HepG2 (cell line): ENCODE measurements at regions not wholly inside any gene's neighbourhood (a gene's known extent, or its start where the extent isn't known, plus 50 kb on each side); places are given as distances from the start of the nearest gene placed in this dataset.

Experiments used
- ATAC-seq: fragments of 200-7000 bp; cut with Tn5 transposase; 3 replicates; pipeline ENCODE4 v1.9.1; 2020; ENCODE audit warnings: mild to moderate bottlenecking, moderate library complexity
- BruUV-seq: library from RNA; stranded (reverse); fragments of 400-500 nt; replicated peaks from 2 replicates; lab custom pipeline; 2021; lab: Mats Ljungman, UMichigan
- CTCF ChIA-PET: fragments of 300-600 bp; formaldehyde crosslinking; extraction: SDS; loops from one replicate; lab custom pipeline; 2021; ENCODE audit warnings: low total read pairs, inconsistent platforms, low intra/inter-chr PET ratio; lab: Yijun Ruan, JAX
- POLR2A ChIA-PET: fragments of 350-600 bp; sonication (Branson Sonifier 250); formaldehyde crosslinking; loops from one replicate; lab custom pipeline; 2020; ENCODE audit warnings: antibody characterized with exemption, inconsistent platforms; lab: Yijun Ruan, JAX
- DNase-seq: peaks from one replicate; pipeline ENCODE4 v3.0.0-alpha.2; 2015; ENCODE audit warnings: low spot score
- FAIRE-seq: peaks from 3 replicates; lab custom pipeline; 2011; peaks lifted over from hg19 to GRCh38; lab: Jason Lieb, UNC
- H2AFZ ChIP-seq: one replicate; pipeline ENCODE4 v1.6.1; 2011; ENCODE audit warnings: low read length, inconsistent platforms
- H3K27ac ChIP-seq: fragments of 300-600 bp; 3 replicates; pipeline ENCODE4 v1.8.0; 2011; ENCODE audit warnings: mixed run types, mild to moderate bottlenecking, mixed read lengths, low read length, inconsistent platforms; ENCODE audit not compliant: insufficient read depth; ENCODE audit errors: extremely low read length
- H3K27me3 ChIP-seq, 2 experiments: fragments of 200-600 bp in 1 of 2; 2 replicates in 1 of 2; 3 replicates in 1 of 2; pipeline versions ENCODE4 v1.6.0 to v1.8.0; 2011; ENCODE audit warnings: low read length in 2 of 2, mild to moderate bottlenecking in 2 of 2, moderate library complexity in 2 of 2, inconsistent platforms in 1 of 2; ENCODE audit not compliant: insufficient read depth in 2 of 2, control insufficient read depth in 1 of 2
- H3K36me3 ChIP-seq, 2 experiments: fragments of 200-600 bp in 1 of 2; replicated peaks in 1 of 2; 2 replicates in 1 of 2; 3 replicates in 1 of 2; pipeline versions ENCODE4 v1.5.1 to v1.8.0; 2011; ENCODE audit warnings: low read length in 2 of 2, inconsistent platforms in 1 of 2; ENCODE audit not compliant: insufficient read depth in 2 of 2, control insufficient read depth in 1 of 2
- H3K4me1 ChIP-seq: 2 replicates; pipeline ENCODE4 v1.5.1; 2012; ENCODE audit warnings: low read length, inconsistent platforms; ENCODE audit not compliant: insufficient read depth
- H3K4me2 ChIP-seq: 2 replicates; pipeline ENCODE4 v1.6.0; 2011; ENCODE audit warnings: low read depth, low read length, inconsistent platforms
- H3K4me3 ChIP-seq, 3 experiments: fragments of 200-600 bp in 1 of 3; sonication (generic), shearing (Covaris generic) in 1 of 3; replicated peaks in 1 of 3; 2 replicates each; pipeline ENCODE4 v1.5.1; 2011 to 2016; ENCODE audit warnings: low read length in 3 of 3, inconsistent platforms in 2 of 3, low read depth in 2 of 3, mild to moderate bottlenecking in 2 of 3, control low read depth in 1 of 3, mixed read lengths in 1 of 3; ENCODE audit not compliant: insufficient read depth in 1 of 3
- H3K79me2 ChIP-seq: one replicate; pipeline ENCODE4 v1.6.1; 2011; ENCODE audit warnings: low read length, inconsistent platforms; ENCODE audit not compliant: insufficient read depth
- H3K9ac ChIP-seq: 2 replicates; pipeline ENCODE4 v1.6.0; 2011; ENCODE audit warnings: mild to moderate bottlenecking, low read depth, low read length, inconsistent platforms; ENCODE audit not compliant: insufficient read depth
- H3K9me3 ChIP-seq: 2 replicates; pipeline ENCODE4 v1.5.1; 2012; ENCODE audit warnings: mild to moderate bottlenecking, low read length
- H4K20me1 ChIP-seq: 2 replicates; pipeline ENCODE4 v1.6.0; 2011; ENCODE audit warnings: inconsistent platforms, mild to moderate bottlenecking, low read length, moderate library complexity; ENCODE audit not compliant: insufficient read depth
- CC2D1A ChIP-seq: sonication (generic); formaldehyde crosslinking; IDR thresholded peaks from 2 replicates; pipeline ENCODE4 v1.8.1; 2023; ENCODE audit warnings: mild to moderate bottlenecking, missing genetic modification reagents
- KDM5B ChIP-seq: sonication (generic); formaldehyde crosslinking; IDR thresholded peaks from 2 replicates; pipeline ENCODE4 v1.4.0; 2020; ENCODE audit warnings: missing genetic modification reagents, mild to moderate bottlenecking, borderline replicate concordance
- KLF9 ChIP-seq: IDR thresholded peaks from 2 replicates; pipeline ENCODE4 v1.6.1; 2016; ENCODE audit warnings: low read depth
- MBD4 ChIP-seq: IDR thresholded peaks from 2 replicates; pipeline ENCODE4 v1.6.1; 2012; ENCODE audit warnings: low read length, inconsistent platforms, borderline replicate concordance
- MIER2 ChIP-seq: IDR thresholded peaks from 2 replicates; pipeline ENCODE4 v1.6.1; 2016; ENCODE audit warnings: missing biosample characterization, missing genetic modification reagents
- NFATC3 ChIP-seq: sonication (generic); formaldehyde crosslinking; IDR thresholded peaks from 2 replicates; pipeline ENCODE4 v1.5.1; 2020; ENCODE audit warnings: mild to moderate bottlenecking, missing genetic modification reagents
- NFE2 ChIP-seq: sonication (generic); formaldehyde crosslinking; IDR thresholded peaks from 2 replicates; pipeline ENCODE4 v1.4.0; 2020; ENCODE audit warnings: missing genetic modification reagents
- POLR2A ChIP-seq, 2 experiments: IDR thresholded peaks; 2 replicates each; pipeline ENCODE4 v1.6.1; 2011; ENCODE audit warnings: low read depth in 2 of 2, low read length in 2 of 2, mild to moderate bottlenecking in 1 of 2, moderate library complexity in 1 of 2; ENCODE audit not compliant: insufficient read depth in 1 of 2
- RORA ChIP-seq: sonication (generic); formaldehyde crosslinking; IDR thresholded peaks from 2 replicates; pipeline ENCODE4 v1.5.0; 2020; ENCODE audit warnings: mild to moderate bottlenecking, missing genetic modification reagents, moderate library complexity
- SRSF4 ChIP-seq: fragments of 200-400 bp; formaldehyde crosslinking; IDR thresholded peaks from one replicate; pipeline ENCODE4 v1.6.1; 2018; ENCODE audit warnings: mild to moderate bottlenecking, low read depth, low read length, moderate library complexity; ENCODE audit not compliant: poor library complexity, severe bottlenecking
- TCF7L2 ChIP-seq: IDR thresholded peaks from 2 replicates; pipeline ENCODE4 v1.6.1; 2011; ENCODE audit warnings: mild to moderate bottlenecking, low read depth, low read length, moderate library complexity
- ZFAT ChIP-seq: sonication (generic); formaldehyde crosslinking; conservative IDR thresholded peaks from 2 replicates; pipeline ENCODE4 v1.8.1; 2023; ENCODE audit warnings: missing genetic modification reagents, inconsistent platforms
- ZNF253 ChIP-seq: sonication (generic); formaldehyde crosslinking; IDR thresholded peaks from 2 replicates; pipeline ENCODE4 v1.8.0; 2022; ENCODE audit warnings: mild to moderate bottlenecking, missing genetic modification reagents, borderline replicate concordance
- ZNF460 ChIP-seq: sonication (generic); formaldehyde crosslinking; IDR thresholded peaks from 2 replicates; pipeline ENCODE4 v1.5.1; 2020; ENCODE audit warnings: missing genetic modification reagents, mild to moderate bottlenecking, borderline replicate concordance
- ZNF567 ChIP-seq: sonication (generic); formaldehyde crosslinking; IDR thresholded peaks from 2 replicates; pipeline ENCODE4 v1.8.1; 2023; ENCODE audit warnings: mild to moderate bottlenecking, missing genetic modification reagents, borderline replicate concordance
- ZNF629 ChIP-seq: sonication (generic); formaldehyde crosslinking; conservative IDR thresholded peaks from 2 replicates; pipeline ENCODE4 v1.5.0; 2020; ENCODE audit warnings: missing genetic modification reagents
- ZNF772 ChIP-seq: sonication (generic); formaldehyde crosslinking; IDR thresholded peaks from 2 replicates; pipeline ENCODE4 v1.5.0; 2020; ENCODE audit warnings: mild to moderate bottlenecking, missing genetic modification reagents
- ZSCAN20 ChIP-seq: sonication (generic); formaldehyde crosslinking; IDR thresholded peaks from 2 replicates; pipeline ENCODE4 v1.4.0; 2020; ENCODE audit warnings: missing genetic modification reagents, mild to moderate bottlenecking, borderline replicate concordance
- WGBS: methylation state at CpG from one replicate; pipeline ENCODE4 v1.1.6; 2017; ENCODE audit warnings: low lambda C conversion rate; 5-methylcytosine and 5-hydroxymethylcytosine counted together
- in situ Hi-C: cut with HindIII; loops from 2 replicates; pipeline ENCODE4 v1.10.0; 2017; ENCODE audit warnings: low pct_unique_long_range_greater_than_20kb; ENCODE audit not compliant: extremely low pct_ligation_motif_present
- intact Hi-C: fragments of 100-400 bp; cut with micrococcal nuclease; formaldehyde crosslinking; loops from one replicate; pipeline ENCODE4 v1.10.0; 2022; ENCODE audit not compliant: unreplicated experiment
- TF ChIP-seq, protein P1 (sequence below): sonication (generic); formaldehyde crosslinking; IDR thresholded peaks from 2 replicates; pipeline ENCODE4 v1.9.0; 2021; ENCODE audit warnings: missing genetic modification reagents, borderline replicate concordance

DNA sequence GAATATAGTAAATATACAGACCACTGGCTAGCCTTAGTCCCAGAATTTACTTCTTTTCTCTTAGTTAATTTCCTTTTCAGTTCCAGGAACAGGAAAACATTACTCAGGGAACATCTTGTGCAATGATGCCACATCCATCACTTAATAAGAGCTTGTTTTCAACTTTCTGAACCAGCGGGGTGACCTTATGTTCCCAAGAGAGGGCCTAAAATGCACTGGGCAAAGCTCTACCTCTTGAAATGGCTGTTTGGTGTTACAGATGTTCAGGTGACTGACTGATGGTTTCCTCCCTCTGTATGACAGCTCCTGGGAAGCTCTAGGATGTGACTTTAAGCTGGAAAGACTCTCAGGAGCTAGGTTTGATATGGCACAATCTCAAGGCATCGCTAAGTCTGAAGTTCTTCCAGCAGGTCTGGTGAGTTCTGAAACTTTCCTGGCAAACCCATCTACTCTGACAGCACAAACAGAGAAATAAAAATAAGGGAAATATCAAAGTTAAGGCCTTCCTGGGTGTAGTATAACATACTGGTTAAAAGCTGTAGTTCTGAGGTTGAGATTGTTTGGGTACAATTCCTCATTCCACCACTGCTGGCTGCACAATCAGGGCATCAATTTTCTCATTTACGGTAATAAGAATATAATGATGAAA, 98.6 kb downstream of the ZIC1 start:
- FAIRE-seq (no peak), DNase-seq (no peak), ATAC-seq (no peak)
- Histone ChIP-seq H3K9ac (no peak overlapping the region), H3K9me3 (no peaks in the 10 kb centered on the region), H4K20me1 (no peaks in the 10 kb centered on the region), H3K36me3 (no peaks in the 10 kb centered on the region), H3K4me1 (no peaks in the 10 kb centered on the region), H3K4me3 (no peak overlapping the region), H3K27ac (no peak overlapping the region), H3K79me2 (no peaks in the 10 kb centered on the region), H3K27me3 (no peaks in the 10 kb centered on the region), H2AFZ (no peak overlapping the region), H3K4me2 (no peak overlapping the region)
- BruUV-seq = no TSS peak
- POLR2A ChIA-PET = no interaction called here
- intact Hi-C loops (no loop called here), in situ Hi-C loops (no loop called here)
- WGBS = 19% methylated on average over 3 of the region's 3 CpGs
- TF ChIP-seq TCF7L2 (no peak), SRSF4 (no peak), NFATC3 (CRISPR knock-in tag) (no peak), CC2D1A (CRISPR knock-in tag) (no peak), MBD4 (no peak)
- CTCF ChIA-PET = no interaction called here

DNA sequence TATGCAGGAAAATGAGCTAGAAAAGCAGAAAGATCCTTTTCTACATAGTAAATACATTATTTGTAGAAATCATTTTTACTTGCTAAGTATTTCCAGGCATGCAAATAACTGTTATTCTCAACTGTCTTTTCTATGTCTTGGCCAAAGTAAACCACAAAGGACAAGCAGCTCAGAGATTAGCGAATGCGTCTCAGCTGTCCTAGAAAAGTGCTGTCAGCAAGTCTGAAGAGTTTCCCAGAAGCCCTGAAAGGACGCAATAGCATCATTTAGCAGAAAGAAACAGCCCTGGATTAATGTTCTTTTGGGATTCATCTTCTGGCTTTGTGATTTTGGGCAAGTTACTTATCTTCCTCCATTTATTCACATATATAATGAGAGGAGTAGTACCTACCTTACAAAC, 100.3 kb downstream of the ZIC1 start:
- FAIRE-seq (no peak), ATAC-seq (no peak), DNase-seq (no peak)
- Histone ChIP-seq H3K36me3 (no peaks in the 10 kb centered on the region), H3K79me2 (no peaks in the 10 kb centered on the region), H4K20me1 (no peaks in the 10 kb centered on the region), H3K27me3 (no peaks in the 10 kb centered on the region), H3K4me1 (no peaks in the 10 kb centered on the region), H3K4me2 (no peak overlapping the region), H3K9me3 (no peaks in the 10 kb centered on the region), H3K27ac (no peak overlapping the region), H2AFZ (no peak overlapping the region), H3K4me3 (no peak overlapping the region), H3K9ac (no peak overlapping the region)
- intact Hi-C loops (no loop called here), in situ Hi-C loops (no loop called here)
- 26% methylated on average over 3 of the region's 3 CpGs for WGBS
- ChIA-PET POLR2A (no interaction called here), CTCF (no interaction called here)
- no TSS peak for BruUV-seq
- TF ChIP-seq RORA (no peak), KDM5B (CRISPR knock-in tag) (no peak), ZNF629 (CRISPR knock-in tag) (no peak), ZNF253 (no peak), KLF9 (CRISPR knock-in tag) (no peak), ZNF460 (CRISPR knock-in tag) (no peak), ZNF772 (CRISPR knock-in tag) (no peak), CC2D1A (CRISPR knock-in tag) (no peak), ZSCAN20 (no peak), ZNF567 (CRISPR knock-in tag) (no peak), ZFAT (CRISPR knock-in tag) (no peak), MIER2 (CRISPR knock-in tag) (no peak), NFE2 (CRISPR knock-in tag) (no peak), POLR2A (IDR thresholded peaks at IDR 0.05; ENCODE audit: insufficient read depth in 1 of 2, low read depth in 2 of 2, low read length in 2 of 2) (no peak)
- TF ChIP-seq, protein P1, sequence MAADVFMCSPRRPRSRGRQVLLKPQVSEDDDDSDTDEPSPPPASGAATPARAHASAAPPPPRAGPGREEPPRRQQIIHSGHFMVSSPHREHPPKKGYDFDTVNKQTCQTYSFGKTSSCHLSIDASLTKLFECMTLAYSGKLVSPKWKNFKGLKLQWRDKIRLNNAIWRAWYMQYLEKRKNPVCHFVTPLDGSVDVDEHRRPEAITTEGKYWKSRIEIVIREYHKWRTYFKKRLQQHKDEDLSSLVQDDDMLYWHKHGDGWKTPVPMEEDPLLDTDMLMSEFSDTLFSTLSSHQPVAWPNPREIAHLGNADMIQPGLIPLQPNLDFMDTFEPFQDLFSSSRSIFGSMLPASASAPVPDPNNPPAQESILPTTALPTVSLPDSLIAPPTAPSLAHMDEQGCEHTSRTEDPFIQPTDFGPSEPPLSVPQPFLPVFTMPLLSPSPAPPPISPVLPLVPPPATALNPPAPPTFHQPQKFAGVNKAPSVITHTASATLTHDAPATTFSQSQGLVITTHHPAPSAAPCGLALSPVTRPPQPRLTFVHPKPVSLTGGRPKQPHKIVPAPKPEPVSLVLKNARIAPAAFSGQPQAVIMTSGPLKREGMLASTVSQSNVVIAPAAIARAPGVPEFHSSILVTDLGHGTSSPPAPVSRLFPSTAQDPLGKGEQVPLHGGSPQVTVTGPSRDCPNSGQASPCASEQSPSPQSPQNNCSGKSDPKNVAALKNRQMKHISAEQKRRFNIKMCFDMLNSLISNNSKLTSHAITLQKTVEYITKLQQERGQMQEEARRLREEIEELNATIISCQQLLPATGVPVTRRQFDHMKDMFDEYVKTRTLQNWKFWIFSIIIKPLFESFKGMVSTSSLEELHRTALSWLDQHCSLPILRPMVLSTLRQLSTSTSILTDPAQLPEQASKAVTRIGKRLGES (CRISPR knock-in tag) = no peak
